ENCODE measurements at regions not wholly inside any gene's neighbourhood (a gene's known extent, or its start where the extent isn't known, plus 50 kb on each side); places are given as distances from the start of the nearest gene placed in this dataset.

GRCh38 chr7:155230169-155230593 is 67.5 kb upstream of the INSIG1 start:
- TF ChIP-seq CTCF (IDR thresholded peaks at IDR 0.05; ENCODE audit: poor library complexity) = no peak
- no peak for TF ChIP-seq EZH2 (IDR thresholded peaks at IDR 0.05; ENCODE audit: borderline replicate concordance)

Measured in hepatocyte (in vitro differentiated cells).